ENCODE measurements at regions not wholly inside any gene's neighbourhood (a gene's known extent, or its start where the extent isn't known, plus 50 kb on each side); places are given as distances from the start of the nearest gene placed in this dataset.

GRCh38 chr3:177721864-177722785, 524.8 kb upstream of the TBL1XR1 start:
- H3K27me3 Mint-ChIP-seq (ENCODE audit: insufficient read depth, unreplicated experiment) = no peaks in the 10 kb centered on the region
- H3K4me1 Mint-ChIP-seq (ENCODE audit: low read depth, unreplicated experiment) = peaks cover 6% of the 10 kb centered on the region
- 0 out of 2 replicates have a peak, but pooled peaks cover 3% of the 10 kb centered on the region for H3K4me1 ChIP-seq
- H3K4me3 Mint-ChIP-seq (ENCODE audit: unreplicated experiment) = no peak overlapping the region
- intact Hi-C loops (cut with micrococcal nuclease; ENCODE audit: unreplicated experiment) = no loop called here
- H3K27ac Mint-ChIP-seq (ENCODE audit: unreplicated experiment) = no peak overlapping the region
- BruUV-seq (replicated peaks) = no TSS peak
- TF ChIP-seq CTCF (IDR thresholded peaks at IDR 0.05; ENCODE audit: insufficient read depth in 1 of 2, low read depth in 1 of 2, low read length in 1 of 2, severe bottlenecking in 1 of 2, unreplicated experiment in 1 of 2) = no peak
- ChIA-PET POLR2A (no interaction called here), CTCF (no interaction called here)
- peaks cover 6% of the 10 kb centered on the region for H3K36me3 Mint-ChIP-seq (ENCODE audit: insufficient read depth, unreplicated experiment)
- peaks cover 8% of the 10 kb centered on the region for H3K9me3 Mint-ChIP-seq (ENCODE audit: unreplicated experiment)
- H3K36me3 ChIP-seq (ENCODE audit: control insufficient read depth, insufficient read depth, low read length) = no peaks in the 10 kb centered on the region
- H3K27me3 ChIP-seq (replicated peaks; ENCODE audit: control insufficient read depth, insufficient read depth, low read length) = no peaks in the 10 kb centered on the region
- DNase-seq = no peak
- H3K9me3 ChIP-seq = no peaks in the 10 kb centered on the region
- H3K4me3 ChIP-seq (ENCODE audit: low read depth, low read length) = no peak overlapping the region

GRCh38 chr3:177724020-177724638, 526.8 kb upstream of the TBL1XR1 start:
- CTCF ChIA-PET = no interaction called here
- POLR2A ChIA-PET = no interaction called here
- H3K36me3 Mint-ChIP-seq (ENCODE audit: insufficient read depth, unreplicated experiment) = peaks cover 6% of the 10 kb centered on the region
- H3K4me1 ChIP-seq = 0 out of 2 replicates have a peak, but pooled peaks cover 3% of the 10 kb centered on the region
- DNase-seq = no peak
- intact Hi-C loops (cut with micrococcal nuclease; ENCODE audit: unreplicated experiment) = no loop called here
- H3K9me3 ChIP-seq = no peaks in the 10 kb centered on the region
- no TSS peak for BruUV-seq (replicated peaks)
- no peaks in the 10 kb centered on the region for H3K36me3 ChIP-seq (ENCODE audit: control insufficient read depth, insufficient read depth, low read length)
- H3K27me3 ChIP-seq (replicated peaks; ENCODE audit: control insufficient read depth, insufficient read depth, low read length) = no peaks in the 10 kb centered on the region
- no peaks in the 10 kb centered on the region for H3K27me3 Mint-ChIP-seq (ENCODE audit: insufficient read depth, unreplicated experiment)
- peaks cover 8% of the 10 kb centered on the region for H3K9me3 Mint-ChIP-seq (ENCODE audit: unreplicated experiment)
- no peak overlapping the region for H3K4me3 ChIP-seq (ENCODE audit: low read depth, low read length)
- TF ChIP-seq CTCF (IDR thresholded peaks at IDR 0.05; ENCODE audit: insufficient read depth in 1 of 2, low read depth in 1 of 2, low read length in 1 of 2, severe bottlenecking in 1 of 2, unreplicated experiment in 1 of 2) = no peak
- H3K4me1 Mint-ChIP-seq (ENCODE audit: low read depth, unreplicated experiment) = peaks cover 6% of the 10 kb centered on the region
- H3K27ac Mint-ChIP-seq (ENCODE audit: unreplicated experiment) = no peak overlapping the region
- no peak overlapping the region for H3K4me3 Mint-ChIP-seq (ENCODE audit: unreplicated experiment)

DNA sequence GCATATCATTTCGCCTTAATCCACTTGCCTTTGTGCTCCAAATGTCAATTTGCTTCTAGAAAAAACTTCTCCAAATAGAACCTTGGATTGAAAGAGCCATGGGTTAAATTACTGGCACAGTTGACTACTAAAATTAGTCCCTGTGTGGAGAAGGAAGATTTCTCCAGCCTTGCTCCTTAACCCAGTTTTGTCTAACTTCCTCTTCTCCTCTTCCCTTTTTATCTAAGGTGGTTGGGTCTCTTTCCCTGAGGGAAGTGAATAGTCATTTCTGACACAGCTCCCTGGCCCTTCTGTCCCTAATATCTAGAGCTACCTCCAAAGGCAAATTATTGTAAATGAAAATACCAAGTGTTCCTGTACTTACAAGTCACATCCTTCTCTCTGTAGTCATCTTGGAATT, 527.9 kb upstream of the TBL1XR1 start:
- H3K36me3 ChIP-seq (ENCODE audit: control insufficient read depth, insufficient read depth, low read length) = no peaks in the 10 kb centered on the region
- DNase-seq = no peak
- no peaks in the 10 kb centered on the region for H3K27me3 ChIP-seq (replicated peaks; ENCODE audit: control insufficient read depth, insufficient read depth, low read length)
- CTCF ChIA-PET = no interaction called here
- no peaks in the 10 kb centered on the region for H3K27me3 Mint-ChIP-seq (ENCODE audit: insufficient read depth, unreplicated experiment)
- H3K4me3 Mint-ChIP-seq (ENCODE audit: unreplicated experiment) = no peak overlapping the region
- peaks cover 8% of the 10 kb centered on the region for H3K9me3 Mint-ChIP-seq (ENCODE audit: unreplicated experiment)
- H3K36me3 Mint-ChIP-seq (ENCODE audit: insufficient read depth, unreplicated experiment) = peaks cover 6% of the 10 kb centered on the region
- POLR2A ChIA-PET = no interaction called here
- TF ChIP-seq CTCF (IDR thresholded peaks at IDR 0.05; ENCODE audit: insufficient read depth in 1 of 2, low read depth in 1 of 2, low read length in 1 of 2, severe bottlenecking in 1 of 2, unreplicated experiment in 1 of 2) = no peak
- H3K4me1 ChIP-seq = 0 out of 2 replicates have a peak, but pooled peaks cover 3% of the 10 kb centered on the region
- peaks cover 6% of the 10 kb centered on the region for H3K4me1 Mint-ChIP-seq (ENCODE audit: low read depth, unreplicated experiment)
- no peak overlapping the region for H3K27ac Mint-ChIP-seq (ENCODE audit: unreplicated experiment)
- H3K9me3 ChIP-seq = no peaks in the 10 kb centered on the region
- intact Hi-C loops (cut with micrococcal nuclease; ENCODE audit: unreplicated experiment) = no loop called here
- H3K4me3 ChIP-seq (ENCODE audit: low read depth, low read length) = no peak overlapping the region
- BruUV-seq (replicated peaks) = no TSS peak

Measured in Caco-2 (cell line).